Tibial artery (tissue), 4 donors: ENCODE measurements at regions not wholly inside any gene's neighbourhood (a gene's known extent, or its start where the extent isn't known, plus 50 kb on each side); places are given as distances from the start of the nearest gene placed in this dataset.

Experiments
- DNase-seq, 2 donors: peaks; one replicate each; pipeline ENCODE4 v3.0.0-alpha.2; 2019
- H3K27ac ChIP-seq, 2 donors: fragments of 200-600 bp; sonication (generic) in 1 of 2; 1 replicate in 1 of 2; 2 replicates in 1 of 2; pipeline ENCODE4 v1.5.1; 2018 to 2019; ENCODE audit warnings: mild to moderate bottlenecking in 1 of 2
- H3K27me3 ChIP-seq, 2 donors: fragments of 200-600 bp; sonication (generic) in 1 of 2; one replicate each; pipeline versions ENCODE4 v1.5.1 to v1.6.0; 2016 to 2019
- H3K36me3 ChIP-seq, 3 donors: fragments of 200-600 bp; sonication (generic) in 2 of 3; one replicate each; pipeline ENCODE4 v1.5.1; 2016 to 2019; ENCODE audit warnings: mild to moderate bottlenecking in 2 of 3
- H3K4me1 ChIP-seq, 4 donors: fragments of 200-600 bp; sonication (generic) in 2 of 4; 1 replicate in 3 of 4; 2 replicates in 1 of 4; pipeline ENCODE4 v1.5.1; 2016 to 2019
- H3K4me3 ChIP-seq, 2 donors: fragments of 200-600 bp; sonication (generic) in 1 of 2; 1 replicate in 1 of 2; 2 replicates in 1 of 2; pipeline ENCODE4 v1.5.1; 2018 to 2019; ENCODE audit warnings: mild to moderate bottlenecking in 2 of 2
- H3K9me3 ChIP-seq, 3 donors: fragments of 200-600 bp; sonication (generic) in 1 of 3; one replicate each; pipeline ENCODE4 v1.5.1; 2016 to 2019
- CTCF ChIP-seq, 2 experiments: fragments of 200-600 bp in 1 of 2; fragments of 450-650 bp in 1 of 2; IDR thresholded peaks; one replicate each; pipeline ENCODE4 v1.5.1; 2017 to 2019; ENCODE audit warnings: antibody characterized with exemption in 2 of 2, mild to moderate bottlenecking in 1 of 2, moderate library complexity in 1 of 2
- intact Hi-C: fragments of 100-400 bp; cut with DNase I; formaldehyde crosslinking; loops from one replicate; pipeline ENCODE4 v1.15.0; 2023; ENCODE audit warnings: low total_unique reads

GRCh38 chr13:74765955-74766354, 631.8 kb upstream of the KLF12 start:
- Histone ChIP-seq H3K4me3 (no peak overlapping the region), H3K4me1 (no peaks in the 10 kb centered on the region), H3K36me3 (no peaks in the 10 kb centered on the region), H3K9me3 (no peaks in the 10 kb centered on the region), H3K27me3 (no peaks in the 10 kb centered on the region), H3K27ac (no peak overlapping the region)
- intact Hi-C loops = no loop called here
- TF ChIP-seq CTCF (IDR thresholded peaks at IDR 0.05) = no peak
- no peak for DNase-seq

GRCh38 chr13:74761801-74762757, 627.9 kb upstream of the KLF12 start:
- no peak for DNase-seq
- TF ChIP-seq CTCF (IDR thresholded peaks at IDR 0.05) = no peak
- Histone ChIP-seq H3K27ac (no peak overlapping the region), H3K4me3 (no peak overlapping the region), H3K27me3 (no peaks in the 10 kb centered on the region), H3K4me1 (no peaks in the 10 kb centered on the region), H3K36me3 (no peaks in the 10 kb centered on the region), H3K9me3 (no peaks in the 10 kb centered on the region)
- intact Hi-C loops = no loop called here

GRCh38 chr13:74758188-74758587, 624.0 kb upstream of the KLF12 start:
- Histone ChIP-seq H3K36me3 (no peaks in the 10 kb centered on the region), H3K4me3 (no peak overlapping the region), H3K27ac (no peak overlapping the region), H3K9me3 (no peaks in the 10 kb centered on the region), H3K4me1 (no peaks in the 10 kb centered on the region), H3K27me3 (no peaks in the 10 kb centered on the region)
- TF ChIP-seq CTCF (IDR thresholded peaks at IDR 0.05) = no peak
- no peak for DNase-seq
- intact Hi-C loops = no loop called here

GRCh38 chr13:74755065-74755464, 620.9 kb upstream of the KLF12 start:
- Histone ChIP-seq H3K27ac (no peak overlapping the region), H3K4me1 (no peaks in the 10 kb centered on the region), H3K27me3 (no peaks in the 10 kb centered on the region), H3K36me3 (no peaks in the 10 kb centered on the region), H3K4me3 (no peak overlapping the region), H3K9me3 (no peaks in the 10 kb centered on the region)
- TF ChIP-seq CTCF (IDR thresholded peaks at IDR 0.05) = no peak
- no peak for DNase-seq
- intact Hi-C loops = no loop called here

- no peak overlapping the region for H3K4me3 ChIP-seq
- intact Hi-C loops = no loop called here
- no peaks in the 10 kb centered on the region for H3K4me1 ChIP-seq
- DNase-seq = no peak
- no peak for TF ChIP-seq CTCF (IDR thresholded peaks at IDR 0.05)
- H3K27me3 ChIP-seq = no peaks in the 10 kb centered on the region
- H3K9me3 ChIP-seq = no peaks in the 10 kb centered on the region
- H3K27ac ChIP-seq = no peak overlapping the region
- no peaks in the 10 kb centered on the region for H3K36me3 ChIP-seq
Observed at GRCh38 chr13:74751739-74752138, 617.5 kb upstream of the KLF12 start.
